Stimulated activated CD4-positive, alpha-beta T cell treated with anti-CD3 and anti-CD28 coated beads, Interleukin-15, amount 100 ng/mL, for 24 hours (primary cell): ENCODE measurements at regions not wholly inside any gene's neighbourhood (a gene's known extent, or its start where the extent isn't known, plus 50 kb on each side); places are given as distances from the start of the nearest gene placed in this dataset.

Experiments used
- DNase-seq: peaks from one replicate; pipeline ENCODE4 v3.0.0-alpha.2; 2020

DNA sequence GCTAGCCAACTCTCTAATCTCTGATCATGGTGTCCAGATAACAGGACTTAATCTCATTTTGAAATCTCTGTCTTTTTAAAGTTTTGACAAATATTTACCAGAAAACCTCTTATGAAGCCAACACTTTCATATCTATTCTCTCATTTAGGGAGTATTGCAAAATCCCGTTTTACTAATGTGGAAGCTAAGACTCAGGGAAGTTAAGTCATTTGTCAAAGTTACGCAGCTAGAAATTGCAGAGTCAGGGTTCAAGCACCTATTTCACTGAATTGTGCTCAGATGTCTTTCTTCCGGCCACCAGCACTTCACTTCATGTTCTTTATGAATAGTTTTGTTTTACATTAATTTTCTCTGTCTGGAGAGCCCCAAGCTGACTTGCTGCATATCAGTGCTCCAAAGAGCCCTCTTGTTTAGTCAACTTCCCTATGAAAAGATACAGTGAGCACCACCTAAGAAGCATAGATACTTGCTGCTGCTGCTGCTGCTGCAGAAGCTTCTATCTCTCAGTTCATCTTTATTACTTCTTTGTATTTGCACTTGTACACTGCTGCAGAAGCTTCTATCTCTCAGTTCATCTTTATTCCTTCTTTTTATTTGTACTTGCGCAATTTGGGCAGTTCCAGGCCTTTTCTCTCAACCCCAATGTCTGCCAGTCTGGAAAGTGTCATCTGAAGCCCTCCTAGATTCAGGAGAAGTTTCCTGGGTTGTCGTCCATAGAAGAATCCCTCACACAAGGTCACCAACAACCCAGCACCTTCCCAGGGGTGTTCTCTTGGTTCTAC, 329.7 kb downstream of the MAFB start:
- no peak for DNase-seq

DNA sequence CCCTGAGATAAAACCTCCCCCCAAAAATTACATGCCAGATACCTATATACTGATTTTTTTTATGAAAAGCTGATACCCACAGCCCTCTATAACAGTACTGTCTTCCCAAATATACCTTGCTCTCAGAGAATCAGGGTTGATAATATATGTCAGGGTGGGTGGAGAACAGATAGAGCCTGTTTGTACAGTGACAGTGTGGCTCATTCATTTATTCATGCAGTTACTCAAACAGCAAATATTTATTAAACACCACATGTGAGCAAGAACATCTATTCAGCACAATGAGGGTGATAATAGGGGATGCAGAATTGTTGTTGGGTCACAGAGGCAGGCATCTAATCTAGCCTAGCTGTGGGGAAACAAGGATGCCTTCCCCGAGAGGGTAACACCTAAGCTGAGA, 334.2 kb downstream of the MAFB start:
- no peak for DNase-seq

DNA sequence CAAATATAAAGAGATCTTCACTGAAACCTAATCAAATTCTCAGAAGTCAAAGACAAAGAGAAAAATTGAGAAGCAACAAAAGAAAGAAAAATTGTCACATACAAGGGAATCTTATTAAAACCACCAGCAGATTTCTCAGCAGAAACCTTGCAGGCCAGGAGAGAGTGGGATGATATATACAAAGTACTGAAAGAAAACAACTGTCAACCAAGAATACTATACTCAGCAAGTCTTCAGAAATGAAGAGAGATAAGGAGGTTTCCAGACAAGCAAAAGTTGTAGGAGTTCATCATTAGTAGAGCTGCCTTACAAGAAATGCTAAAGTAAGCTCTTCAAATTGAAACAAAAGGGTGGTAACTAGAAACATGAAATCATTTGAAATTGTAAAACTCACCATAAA, 345.6 kb downstream of the MAFB start:
- DNase-seq: no peak

DNA sequence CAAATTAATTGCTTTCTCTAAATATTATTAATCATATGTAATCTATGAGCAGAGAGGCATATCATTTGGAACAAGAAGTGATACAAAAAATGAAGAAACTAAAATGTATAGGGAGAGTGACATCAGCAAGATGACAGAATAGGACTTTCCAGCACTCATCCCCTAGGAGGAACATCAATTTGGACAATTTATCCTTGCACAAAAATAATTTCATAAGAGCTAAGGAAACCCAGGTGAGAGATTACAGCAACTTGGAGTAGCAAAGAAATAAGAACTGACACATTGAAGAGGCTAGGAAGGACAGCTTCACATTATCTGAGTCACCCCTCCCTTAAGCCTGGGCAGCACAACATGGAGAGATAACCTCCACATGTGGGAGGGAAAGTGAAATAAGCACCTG, 347.5 kb downstream of the MAFB start:
- DNase-seq: no peak

DNA sequence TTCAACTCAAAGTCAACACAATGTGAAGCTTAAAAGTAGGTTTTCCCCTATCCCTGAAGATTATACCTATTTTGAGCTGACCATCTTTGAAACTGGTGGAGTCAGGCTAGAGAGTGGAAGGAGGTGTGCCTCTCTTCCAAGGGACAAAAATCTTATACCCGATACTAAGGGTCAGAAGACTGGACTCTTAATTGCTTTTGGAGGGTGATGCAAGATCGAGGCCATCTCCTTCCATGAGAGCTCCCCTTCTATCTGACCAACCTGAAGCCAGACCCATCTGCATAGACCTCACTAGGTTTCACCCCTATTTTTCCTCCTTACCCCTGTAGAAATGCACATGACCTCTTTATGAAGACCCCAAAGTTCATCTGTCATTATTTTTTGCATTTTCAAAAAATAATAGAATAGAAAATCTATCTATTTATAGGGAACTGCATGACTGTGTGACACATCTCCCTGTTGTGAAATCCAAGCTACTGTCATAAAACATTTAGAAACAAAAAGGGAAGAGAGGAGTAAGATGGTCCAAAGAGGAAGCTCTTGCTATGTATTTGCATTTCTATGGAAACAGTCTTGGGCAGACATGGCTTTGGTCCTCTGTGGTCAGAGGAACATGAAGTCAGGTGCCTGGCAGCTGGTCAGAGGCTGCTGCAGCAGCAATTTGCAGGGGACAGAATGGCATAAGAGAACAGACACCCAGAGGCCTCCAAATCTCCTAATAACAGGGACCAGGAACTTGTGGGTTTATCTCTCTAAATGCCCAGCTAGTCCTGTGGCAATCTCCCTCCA, 349.2 kb downstream of the MAFB start:
- no peak for DNase-seq

DNA sequence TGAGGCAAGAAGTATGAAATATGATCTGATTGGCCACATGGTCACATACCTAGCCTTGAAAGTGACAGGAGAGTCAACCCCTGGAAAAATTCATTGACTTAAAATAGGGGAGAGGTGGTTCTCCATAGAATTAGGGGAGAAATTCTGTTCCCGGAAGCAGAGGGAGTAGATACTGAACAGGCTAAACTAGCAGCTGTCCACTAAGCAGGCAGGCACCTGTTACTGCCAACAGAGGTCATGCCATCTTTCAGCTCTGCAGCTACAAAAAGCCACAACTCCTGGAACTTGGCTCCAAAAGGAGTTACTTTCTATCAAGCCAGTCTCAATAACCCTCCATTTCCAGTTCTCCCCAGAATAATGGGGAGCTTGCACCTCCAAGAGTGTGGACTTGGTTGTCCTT, 352.5 kb downstream of the MAFB start:
- DNase-seq: no peak

DNA sequence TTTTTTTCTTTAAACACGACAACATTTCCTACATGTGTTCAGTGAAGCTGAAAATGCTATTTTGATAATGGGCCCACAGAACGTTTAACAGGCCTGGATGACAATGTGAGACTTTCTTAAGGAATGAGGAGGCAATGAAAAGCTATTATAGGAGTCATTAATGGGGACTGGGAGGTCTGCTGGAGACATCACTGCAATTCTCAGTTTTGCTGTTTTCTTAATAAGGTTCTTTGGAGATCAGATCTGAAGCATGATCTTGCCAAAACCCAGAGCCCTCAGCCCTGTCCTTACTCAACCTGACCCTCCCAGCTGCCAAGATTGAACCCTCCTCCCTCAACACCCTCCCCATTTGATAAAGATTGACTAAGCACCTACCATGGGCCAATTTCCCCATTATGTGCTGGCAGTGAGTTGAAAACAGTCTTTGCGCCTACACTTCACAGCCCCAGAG, 353.1 kb downstream of the MAFB start:
- DNase-seq: no peak

DNA sequence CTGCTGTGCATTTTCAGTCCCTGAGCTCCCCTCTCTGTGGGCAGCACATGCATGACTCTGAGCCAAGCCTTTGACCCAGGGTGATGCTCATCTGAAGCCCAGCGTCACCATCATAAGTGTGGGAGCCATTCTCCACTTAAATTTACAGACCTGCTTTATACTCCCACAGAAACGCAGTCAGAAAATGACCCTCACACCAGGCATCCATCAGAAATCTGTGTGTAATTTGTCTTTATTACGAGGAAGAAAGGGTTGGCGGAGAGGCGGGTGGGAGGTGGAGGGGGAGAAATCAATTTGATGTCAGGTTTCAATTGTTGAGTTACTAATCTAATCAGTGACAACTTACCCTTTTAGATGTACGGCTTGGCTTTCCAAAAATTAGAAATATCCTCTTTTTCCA, 353.6 kb downstream of the MAFB start:
- DNase-seq: no peak

DNA sequence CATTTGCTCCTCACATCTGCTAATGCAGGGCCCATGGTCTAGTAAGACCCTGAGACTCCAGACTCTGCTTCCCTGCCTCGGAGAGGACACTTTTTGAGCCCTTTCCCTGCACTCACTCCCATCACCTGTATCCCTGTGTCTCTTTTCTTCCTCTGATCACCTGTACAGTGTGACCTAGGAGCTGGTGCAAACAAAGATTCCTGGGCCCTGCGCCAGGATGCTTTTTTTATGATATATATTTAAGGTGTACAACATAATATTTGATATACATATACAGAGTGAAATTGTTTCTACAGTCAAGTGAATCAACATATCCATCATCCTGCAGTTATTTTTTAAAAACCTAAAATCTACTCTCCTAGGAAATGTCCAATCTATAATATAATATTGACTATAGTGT, 355.4 kb downstream of the MAFB start:
- no peak for DNase-seq

DNA sequence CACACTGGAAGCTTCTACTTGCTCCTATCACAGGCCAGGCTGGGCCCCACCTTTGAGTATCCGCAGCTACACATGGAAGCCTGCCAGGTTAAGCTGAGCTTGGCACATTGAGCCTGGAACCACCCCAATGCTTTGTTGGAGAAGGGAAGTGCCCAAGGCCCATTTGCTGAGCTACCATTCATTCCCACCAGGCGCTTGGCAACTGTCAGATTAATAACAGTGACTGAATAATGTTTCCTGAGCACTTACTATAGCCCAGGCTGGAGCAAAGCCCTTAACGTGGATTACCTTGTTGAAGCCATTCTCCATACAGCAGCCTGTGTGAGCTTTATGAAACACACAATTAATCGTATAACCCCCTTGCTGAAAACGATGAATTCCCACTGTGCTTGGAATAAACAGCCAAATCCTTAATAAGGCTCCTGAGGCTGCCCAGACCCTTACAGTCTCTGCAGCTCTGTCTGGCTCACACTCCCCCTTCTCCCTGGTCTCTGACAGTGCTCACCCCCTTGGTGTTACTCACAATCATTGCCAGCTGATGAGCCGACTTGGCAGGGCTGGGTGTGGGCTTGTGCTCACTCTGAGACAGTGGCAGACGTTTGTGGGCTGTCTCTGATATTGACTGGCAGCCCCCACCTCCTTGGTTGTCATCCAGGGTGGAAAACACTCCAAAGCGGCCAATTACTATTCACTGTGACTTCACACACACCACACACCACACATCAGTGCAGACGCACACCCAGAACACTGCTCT, 357.1 kb downstream of the MAFB start:
- no peak for DNase-seq

DNA sequence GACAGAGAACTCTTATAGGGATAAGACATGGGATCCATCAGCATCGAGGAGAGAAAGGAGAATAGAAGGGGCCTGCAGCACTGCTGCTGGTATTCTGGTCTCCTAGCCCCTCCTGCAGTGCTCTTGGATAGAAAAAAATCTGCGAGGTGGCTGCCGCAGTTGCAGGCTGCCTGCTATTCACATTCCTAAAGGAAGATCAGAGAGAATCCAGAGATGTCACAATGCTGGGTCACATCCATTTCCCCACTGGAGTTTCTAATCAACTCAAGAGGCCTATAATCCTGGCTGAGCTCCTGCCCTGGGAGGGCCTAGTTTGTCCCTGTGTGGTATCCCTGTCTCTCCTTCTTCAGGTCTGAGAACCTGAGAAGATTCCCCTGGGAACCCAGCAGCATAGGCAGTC, 357.8 kb downstream of the MAFB start:
- no peak for DNase-seq

DNA sequence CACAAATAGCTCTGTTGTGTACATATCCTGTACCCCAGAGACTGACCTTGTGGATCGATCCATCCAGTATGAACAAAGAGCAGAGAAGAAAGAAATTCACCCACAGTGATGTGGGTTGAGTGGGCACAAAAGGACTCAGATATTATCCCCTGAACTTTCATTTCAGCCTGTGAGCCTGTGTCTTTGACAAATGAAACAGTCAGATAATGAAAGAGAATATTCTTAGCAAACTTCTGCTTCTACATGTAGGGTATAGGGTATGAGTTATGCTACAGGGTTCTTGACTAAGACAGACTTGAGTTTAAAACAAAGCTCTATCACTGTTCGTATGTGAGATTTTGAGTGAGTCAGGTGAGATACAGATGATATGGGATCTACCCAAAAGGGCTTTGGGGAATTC, 359.7 kb downstream of the MAFB start:
- DNase-seq: no peak

DNA sequence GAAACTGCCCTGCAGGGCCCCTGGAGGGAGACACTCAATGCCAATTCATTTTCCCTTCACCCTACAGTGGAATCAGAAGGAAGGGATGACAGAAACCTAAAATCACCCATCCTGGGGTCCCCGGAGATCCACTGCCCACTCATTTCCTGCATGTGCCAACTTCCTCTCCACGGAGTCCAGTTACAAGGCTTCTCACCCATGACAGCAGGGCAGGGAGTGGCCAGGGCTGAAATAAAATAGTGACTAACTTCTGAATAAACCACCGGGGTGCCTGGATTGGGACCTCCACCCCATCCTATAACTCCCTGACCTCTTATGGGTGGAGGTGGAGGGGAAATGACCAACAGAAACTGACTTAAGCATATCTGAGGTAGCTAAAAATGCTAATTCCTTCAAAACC, 362.3 kb downstream of the MAFB start:
- no peak for DNase-seq

DNA sequence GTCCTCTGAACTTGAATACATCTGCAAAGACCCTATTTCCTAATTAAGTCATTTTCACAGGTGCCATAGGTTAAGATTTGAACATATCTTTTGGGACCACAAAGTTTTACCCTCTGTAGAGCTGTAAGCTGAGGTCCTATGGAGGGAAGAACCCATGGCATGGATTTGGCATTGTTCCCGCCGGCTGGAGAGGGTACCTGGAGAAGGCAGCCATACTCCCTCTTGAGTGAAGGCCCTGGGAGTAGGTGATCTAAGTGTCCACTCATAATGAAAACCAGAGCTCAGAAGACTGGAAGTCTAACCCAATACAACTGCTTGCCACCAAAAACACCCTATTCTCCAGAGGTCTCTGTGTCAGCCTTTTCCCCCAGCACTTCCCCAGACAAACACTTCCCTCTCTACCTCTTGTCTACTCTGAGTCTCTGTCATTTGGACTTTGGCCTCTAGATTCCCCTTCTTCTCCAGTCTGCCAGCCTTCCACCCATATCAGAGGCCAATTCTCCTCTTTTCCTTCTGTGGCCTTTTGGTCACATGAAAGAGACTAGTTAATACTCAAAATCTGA, 363.9 kb downstream of the MAFB start:
- no peak for DNase-seq

DNA sequence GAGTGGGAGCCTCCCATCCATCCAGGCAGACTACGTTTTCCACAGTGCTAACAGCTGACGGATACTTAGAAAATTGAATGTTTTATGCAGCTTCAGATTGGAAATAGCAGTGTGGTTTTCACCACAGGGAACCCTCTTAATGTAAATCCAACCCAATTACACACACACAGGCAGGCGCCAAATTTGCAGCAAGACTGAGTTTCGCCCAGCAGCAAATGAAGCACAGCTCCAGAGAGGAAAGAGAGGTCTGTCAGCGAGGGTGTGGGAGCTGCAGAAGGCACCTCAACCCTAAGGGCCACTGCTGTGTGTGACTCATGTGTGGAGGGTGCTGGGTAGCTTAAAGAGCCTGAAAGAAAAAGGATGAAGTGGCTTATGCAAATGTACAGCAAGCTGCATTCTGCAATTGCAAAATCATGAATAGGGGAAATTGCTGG, 365.7 kb downstream of the MAFB start:
- DNase-seq: no peak

DNA sequence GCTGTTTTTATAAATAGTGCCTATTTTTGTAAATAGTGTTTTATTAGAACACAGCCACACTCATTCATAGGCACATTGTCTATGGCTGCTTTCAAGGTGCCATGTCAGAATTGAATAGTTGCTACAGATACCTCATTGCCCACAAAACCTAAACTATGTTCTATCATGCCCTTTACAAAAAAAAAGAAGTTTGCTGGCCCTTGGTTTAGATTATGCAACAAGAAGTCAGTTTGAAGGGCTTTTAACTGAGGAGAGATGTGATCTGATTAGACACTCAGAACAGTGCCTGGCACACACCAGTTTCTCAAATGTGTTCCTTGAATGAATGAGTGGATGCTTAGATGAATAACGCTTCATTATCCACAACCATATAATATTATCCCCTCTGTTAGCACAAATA, 366.1 kb downstream of the MAFB start:
- DNase-seq: no peak

DNA sequence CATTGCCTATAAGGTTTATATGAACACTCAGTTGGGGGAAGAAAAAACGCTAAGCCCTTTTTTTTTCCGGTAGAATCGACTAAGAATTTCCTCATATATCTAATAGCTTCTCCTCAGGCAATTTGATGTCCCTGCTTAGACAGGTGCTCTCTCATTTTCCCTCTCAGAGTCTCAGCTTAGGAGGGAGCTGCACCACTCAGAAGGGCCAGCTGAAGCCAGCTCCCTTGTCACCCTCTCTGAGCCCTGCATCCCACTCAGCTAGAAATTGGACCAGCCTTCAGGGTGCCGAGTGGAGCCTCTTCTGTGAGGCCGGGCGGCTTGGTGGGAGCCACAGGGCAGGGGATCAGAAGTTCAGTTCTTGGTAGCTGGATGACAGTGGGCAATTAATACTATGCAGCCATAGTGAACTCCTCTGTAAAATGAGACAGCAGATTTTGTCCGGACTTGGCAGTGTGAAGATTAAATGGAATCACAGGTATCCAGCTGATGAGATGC, 368.5 kb downstream of the MAFB start:
- no peak for DNase-seq

DNA sequence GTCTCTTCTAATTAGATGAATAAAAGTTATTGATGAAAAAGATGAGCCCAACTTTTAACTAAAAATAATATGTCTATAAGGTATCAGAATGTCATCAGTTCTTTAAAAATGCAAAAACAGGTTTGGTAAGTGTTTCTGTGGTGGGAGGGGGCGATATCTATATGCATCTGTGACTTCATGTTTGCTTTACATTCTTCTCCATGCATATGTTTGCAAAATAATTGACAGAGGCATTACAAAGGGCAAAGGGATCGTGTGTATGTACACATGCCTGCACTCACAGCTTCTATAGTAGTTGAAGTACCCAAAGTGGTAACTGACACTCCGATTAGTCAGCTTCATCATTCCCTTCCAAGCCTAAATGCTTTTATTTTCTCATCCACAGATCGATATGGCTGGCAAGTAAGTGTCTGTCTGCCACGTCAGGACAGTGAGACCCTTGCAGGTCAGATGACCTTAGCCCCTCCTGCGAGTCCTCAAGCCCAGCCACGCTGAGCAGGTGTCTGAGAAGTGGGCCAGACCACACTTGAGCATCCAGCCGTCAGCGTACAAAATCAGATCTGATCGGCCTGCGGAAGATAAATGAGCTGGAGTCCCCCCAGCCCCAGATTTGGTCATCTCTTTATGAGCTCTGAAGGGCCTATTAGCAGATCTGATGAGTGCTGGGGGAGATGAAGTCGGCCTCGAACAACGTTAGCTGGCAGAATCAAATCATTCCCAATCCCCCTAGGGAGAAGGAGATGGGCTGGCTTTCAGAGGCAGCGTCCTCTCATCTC, 369.1 kb downstream of the MAFB start:
- DNase-seq: no peak

DNA sequence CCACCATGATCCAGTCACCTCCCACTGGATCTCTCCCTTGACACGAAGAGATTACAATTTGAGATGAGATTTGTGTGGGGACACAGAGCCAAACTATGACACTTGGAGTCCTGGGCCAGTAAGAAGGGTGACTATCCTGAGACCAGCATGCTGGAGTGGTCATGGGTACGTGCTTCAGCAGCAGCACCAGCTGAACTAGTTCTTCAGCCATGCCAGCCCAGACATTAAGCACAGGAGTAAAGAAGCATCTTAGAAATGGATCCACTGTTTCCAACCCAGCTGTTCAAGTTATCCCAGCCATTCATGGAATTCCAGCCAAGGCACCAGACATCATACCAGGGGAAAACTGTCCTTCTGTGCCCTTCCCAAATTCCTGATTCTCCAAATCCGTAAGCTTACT, 370.0 kb downstream of the MAFB start:
- no peak for DNase-seq

DNA sequence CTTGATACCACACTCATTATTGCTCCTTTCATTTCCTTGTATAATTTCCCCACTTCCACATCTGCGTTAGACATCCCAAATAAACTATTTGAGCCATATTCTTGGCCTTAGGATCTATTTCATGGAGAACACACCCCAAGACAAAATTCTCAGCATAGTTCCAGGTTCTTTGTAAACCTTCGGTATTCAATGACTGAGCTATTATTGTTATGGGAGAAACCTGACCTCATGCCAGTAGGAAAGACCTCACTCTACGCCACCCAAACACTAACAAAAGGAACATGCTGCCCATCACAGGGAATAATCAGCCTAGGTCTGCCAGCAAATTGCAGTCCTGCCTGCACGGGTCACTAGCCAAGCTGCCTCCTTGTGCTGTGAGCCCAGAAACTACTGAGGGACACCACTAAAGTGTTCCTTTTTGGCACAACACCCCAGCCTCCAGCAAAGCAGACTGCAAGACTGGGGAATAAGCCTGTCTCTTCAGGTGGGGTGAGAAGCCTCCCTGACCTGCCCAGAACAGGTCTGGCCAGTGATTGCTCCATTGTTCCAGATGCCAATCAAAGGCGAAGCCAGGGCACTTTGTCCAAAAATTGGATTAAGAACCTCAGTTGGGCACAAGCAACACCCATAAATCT, 371.8 kb downstream of the MAFB start:
- DNase-seq: no peak

DNA sequence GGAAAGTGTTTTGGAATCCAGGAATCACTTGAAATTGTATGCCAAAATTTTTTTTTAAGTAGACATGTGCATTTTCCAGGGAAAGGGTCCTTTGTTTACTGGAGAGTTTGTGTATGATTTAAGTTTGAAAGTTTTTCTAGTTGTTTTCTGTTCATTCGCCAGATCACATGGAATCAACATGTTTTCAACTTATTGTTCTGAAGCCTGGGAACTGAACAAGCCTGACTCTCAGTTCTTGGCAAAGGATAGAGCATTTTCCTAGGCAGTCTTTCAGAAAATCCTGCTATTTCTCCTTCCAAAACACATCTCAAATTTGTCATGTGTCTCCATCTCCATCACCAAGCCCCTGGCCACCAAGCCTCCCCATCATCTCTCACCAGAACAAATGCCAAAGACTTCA, 374.8 kb downstream of the MAFB start:
- DNase-seq: no peak

DNA sequence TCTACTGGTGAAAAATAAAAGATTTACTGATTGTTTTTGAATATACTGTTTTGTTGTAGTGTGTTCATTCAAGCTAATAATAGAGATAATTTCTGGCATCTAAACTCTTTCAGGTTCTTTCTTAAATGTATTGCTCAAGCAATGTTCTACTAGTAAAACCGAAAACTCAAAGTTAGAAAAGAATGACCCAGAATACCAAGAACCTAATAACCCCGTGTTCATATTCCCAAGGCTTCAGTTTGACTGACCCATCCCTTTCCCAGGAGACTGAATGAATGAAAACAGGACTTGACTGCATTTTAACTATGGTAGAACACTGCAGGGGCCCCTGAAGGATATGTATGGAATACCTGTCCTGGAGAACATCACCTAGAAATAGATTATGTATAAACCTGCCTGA, 375.3 kb downstream of the MAFB start:
- no peak for DNase-seq
